ENCODE measurements at regions not wholly inside any gene's neighbourhood (a gene's known extent, or its start where the extent isn't known, plus 50 kb on each side); places are given as distances from the start of the nearest gene placed in this dataset.

- TF ChIP-seq POLR2A (IDR thresholded peaks at IDR 0.05; ENCODE audit: low read length) (no peak), GATA1 (IDR thresholded peaks at IDR 0.05; ENCODE audit: low read depth, low read length) (no peak)
Observed at GRCh38 chr18:28404694-28405093, 227.8 kb upstream of the CDH2 start.

All from erythroblast (primary cell).